ENCODE measurements at regions not wholly inside any gene's neighbourhood (a gene's known extent, or its start where the extent isn't known, plus 50 kb on each side); places are given as distances from the start of the nearest gene placed in this dataset.
"Not testable (repeated sequence)": the region's sequence is repeated elsewhere in the genome, so short reads cannot be mapped to it uniquely, and the experiment has no call there.

DNA sequence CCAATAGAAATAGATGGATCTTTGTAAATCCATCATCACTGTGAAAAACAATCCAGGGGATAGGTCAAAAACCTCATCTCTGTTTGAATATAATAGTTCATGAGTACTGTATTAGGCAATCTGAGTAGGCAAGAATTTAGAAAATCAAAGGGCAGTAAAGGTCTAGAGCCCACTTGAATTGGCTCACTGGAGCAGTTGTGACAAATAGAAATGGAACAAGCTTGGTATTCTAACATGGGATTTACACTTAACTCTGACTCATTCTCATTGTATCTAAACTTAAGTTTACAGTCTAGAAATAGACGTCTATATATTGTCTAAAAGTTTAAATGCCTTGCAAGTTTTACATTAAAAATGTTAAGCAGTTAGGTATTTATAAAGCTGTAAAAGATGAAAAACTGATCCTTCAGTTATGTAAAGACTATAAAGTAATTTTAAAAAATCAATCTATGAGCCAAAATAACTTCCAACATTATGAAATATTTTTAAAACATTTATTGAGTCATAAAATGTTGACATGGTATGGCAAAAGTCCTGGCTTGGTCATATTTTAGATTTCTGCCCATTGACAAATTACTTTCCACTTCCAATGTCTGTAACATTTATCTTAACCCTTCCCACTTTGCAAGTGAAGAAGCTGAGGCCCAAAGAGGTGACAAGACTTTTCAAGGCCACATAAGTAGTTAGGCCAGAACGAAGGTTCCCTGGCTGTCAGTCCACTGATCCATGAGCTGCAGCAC, 203.7 kb upstream of the NREP start:
- H3K27me3 ChIP-seq (ENCODE audit: control insufficient read depth in 2 of 2, insufficient read depth in 1 of 2, low read length in 1 of 2), result no peaks in the 10 kb centered on the region
- 97% methylated on average over 2 of the region's 2 CpGs for WGBS
- no peak overlapping the region for H3K27ac ChIP-seq (ENCODE audit: low read depth in 1 of 2, low read length in 1 of 2)

DNA sequence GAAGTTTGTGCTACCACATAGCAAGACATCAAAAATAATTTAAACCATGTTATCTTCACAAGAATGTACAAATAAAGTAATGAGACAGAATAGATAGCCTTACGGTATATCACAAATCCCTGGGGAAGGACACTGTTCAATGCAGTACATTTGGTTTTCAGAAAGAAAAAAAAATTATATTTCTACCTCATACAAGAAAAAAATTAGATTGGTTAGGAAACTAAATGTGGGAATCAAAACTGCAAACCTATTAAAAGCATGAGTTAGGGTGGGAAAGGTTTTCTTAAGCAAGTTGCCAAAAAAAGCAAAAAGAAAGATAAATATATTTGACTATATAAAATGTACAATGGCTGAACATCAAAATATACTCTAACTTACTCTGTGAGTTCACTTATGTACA, 201.9 kb upstream of the NREP start:
- WGBS, result 98% methylated on average over 1 of the region's 1 CpG
- H3K4me3 ChIP-seq (ENCODE audit: low read length in 2 of 2), result no peak overlapping the region
- peaks cover 0 to 6% of the 10 kb centered on the region in 2 donors for H3K9me3 ChIP-seq (ENCODE audit: control insufficient read depth in 2 of 2, insufficient read depth in 1 of 2, low read length in 1 of 2)
- H3K36me3 ChIP-seq (ENCODE audit: control insufficient read depth in 2 of 2, insufficient read depth in 2 of 2, low read length in 1 of 2), result no peaks in the 10 kb centered on the region
- H3K4me1 ChIP-seq (ENCODE audit: control insufficient read depth in 2 of 2, insufficient read depth in 2 of 2, low read length in 2 of 2), result no peaks in the 10 kb centered on the region
- H3K27me3 ChIP-seq (ENCODE audit: control insufficient read depth in 2 of 2, insufficient read depth in 1 of 2, low read length in 1 of 2), result no peaks in the 10 kb centered on the region
- DNase-seq (ENCODE audit: low read depth in 6 of 9, low spot score in 9 of 9), result no peak
- H3K27ac ChIP-seq (ENCODE audit: low read depth in 1 of 2, low read length in 1 of 2), result no peak overlapping the region

More for the DNA sequence above, 203.7 kb upstream of the NREP start:
- no peak for DNase-seq (ENCODE audit: low read depth in 6 of 9, low spot score in 9 of 9)
- no peak overlapping the region for H3K4me3 ChIP-seq (ENCODE audit: low read length in 2 of 2)
- peaks cover 0 to 6% of the 10 kb centered on the region in 2 donors for H3K9me3 ChIP-seq (ENCODE audit: control insufficient read depth in 2 of 2, insufficient read depth in 1 of 2, low read length in 1 of 2)
- H3K36me3 ChIP-seq (ENCODE audit: control insufficient read depth in 2 of 2, insufficient read depth in 2 of 2, low read length in 1 of 2), result no peaks in the 10 kb centered on the region
- no peaks in the 10 kb centered on the region for H3K4me1 ChIP-seq (ENCODE audit: control insufficient read depth in 2 of 2, insufficient read depth in 2 of 2, low read length in 2 of 2)

DNA sequence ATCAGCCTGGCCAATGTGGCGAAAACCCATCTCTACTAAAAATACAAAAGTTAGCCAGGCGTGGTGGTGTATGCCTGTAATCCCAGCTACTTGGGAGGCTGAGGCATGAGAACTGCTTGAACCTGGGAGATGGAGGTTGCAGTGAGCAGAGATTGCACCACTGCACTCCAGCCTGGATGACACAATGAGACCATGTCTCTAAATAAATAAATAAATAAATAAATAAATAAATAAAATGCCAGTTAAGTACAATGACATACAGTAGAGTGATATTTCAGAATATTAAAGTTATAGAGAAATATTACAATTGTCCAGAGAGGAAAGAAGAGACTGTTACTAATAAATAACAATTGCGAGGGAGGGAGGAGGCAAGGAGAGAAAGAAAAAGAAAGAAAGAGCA, 199.8 kb upstream of the NREP start:
- H3K4me1 ChIP-seq (ENCODE audit: control insufficient read depth in 2 of 2, insufficient read depth in 2 of 2, low read length in 2 of 2); H3K9me3 ChIP-seq (ENCODE audit: control insufficient read depth in 2 of 2, insufficient read depth in 1 of 2, low read length in 1 of 2); H3K27ac ChIP-seq (ENCODE audit: low read depth in 1 of 2, low read length in 1 of 2); H3K27me3 ChIP-seq (ENCODE audit: control insufficient read depth in 2 of 2, insufficient read depth in 1 of 2, low read length in 1 of 2); H3K36me3 ChIP-seq (ENCODE audit: control insufficient read depth in 2 of 2, insufficient read depth in 2 of 2, low read length in 1 of 2); DNase-seq (ENCODE audit: low read depth in 6 of 9, low spot score in 9 of 9); H3K4me3 ChIP-seq (ENCODE audit: low read length in 2 of 2): not testable (repeated sequence)
- 99% methylated on average over 3 of the region's 3 CpGs for WGBS

DNA sequence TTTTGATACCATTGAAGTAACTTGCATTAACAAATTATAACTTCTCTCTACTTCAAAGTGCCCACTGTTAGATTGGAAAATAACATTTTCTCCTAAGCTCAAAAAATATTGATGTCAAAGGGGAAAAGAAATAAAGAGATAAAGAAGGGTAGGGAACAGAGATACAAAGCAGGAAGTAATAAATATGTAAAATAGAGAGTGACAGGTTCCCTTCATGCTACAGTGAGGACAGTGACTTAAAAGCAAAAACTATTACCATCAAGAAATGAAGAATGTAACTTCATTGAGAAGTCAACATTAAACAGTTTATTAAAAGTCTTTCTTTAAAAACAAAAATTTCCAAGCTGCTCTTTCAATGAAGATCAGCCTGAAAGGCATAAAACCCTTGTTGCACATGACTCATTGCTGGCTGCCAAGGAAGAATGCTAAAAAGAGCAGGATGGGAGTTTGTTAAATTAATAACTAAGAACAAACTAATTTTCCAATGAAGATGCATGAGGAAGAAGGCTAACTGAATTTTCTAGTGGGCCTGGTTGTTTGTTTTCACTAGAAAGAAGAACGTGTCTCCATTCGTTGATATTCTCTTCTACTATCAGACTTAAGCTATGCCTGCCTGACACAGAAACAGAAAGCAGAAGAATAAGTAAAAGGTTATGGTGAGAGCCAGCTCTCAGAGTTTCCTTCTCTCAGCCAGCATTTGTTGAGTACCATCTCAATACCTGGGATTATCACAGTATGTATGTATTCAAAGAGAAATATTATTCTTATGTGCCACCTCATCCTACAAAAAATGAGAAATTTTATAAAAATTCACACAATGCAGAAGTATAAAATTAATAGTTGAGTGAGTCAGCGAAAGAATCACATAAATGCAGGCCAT, 197.8 kb upstream of the NREP start:
- Histone ChIP-seq H3K27ac (ENCODE audit: low read depth in 1 of 2, low read length in 1 of 2) (no peak overlapping the region), H3K36me3 (ENCODE audit: control insufficient read depth in 2 of 2, insufficient read depth in 2 of 2, low read length in 1 of 2) (no peaks in the 10 kb centered on the region), H3K9me3 (ENCODE audit: control insufficient read depth in 2 of 2, insufficient read depth in 1 of 2, low read length in 1 of 2) (no peaks in the 10 kb centered on the region), H3K27me3 (ENCODE audit: control insufficient read depth in 2 of 2, insufficient read depth in 1 of 2, low read length in 1 of 2) (no peaks in the 10 kb centered on the region), H3K4me1 (ENCODE audit: control insufficient read depth in 2 of 2, insufficient read depth in 2 of 2, low read length in 2 of 2) (no peaks in the 10 kb centered on the region), H3K4me3 (ENCODE audit: low read length in 2 of 2) (no peak overlapping the region)
- DNase-seq (ENCODE audit: low read depth in 6 of 9, low spot score in 9 of 9), result no peak
- WGBS, result 93% methylated on average over 3 of the region's 3 CpGs

DNA sequence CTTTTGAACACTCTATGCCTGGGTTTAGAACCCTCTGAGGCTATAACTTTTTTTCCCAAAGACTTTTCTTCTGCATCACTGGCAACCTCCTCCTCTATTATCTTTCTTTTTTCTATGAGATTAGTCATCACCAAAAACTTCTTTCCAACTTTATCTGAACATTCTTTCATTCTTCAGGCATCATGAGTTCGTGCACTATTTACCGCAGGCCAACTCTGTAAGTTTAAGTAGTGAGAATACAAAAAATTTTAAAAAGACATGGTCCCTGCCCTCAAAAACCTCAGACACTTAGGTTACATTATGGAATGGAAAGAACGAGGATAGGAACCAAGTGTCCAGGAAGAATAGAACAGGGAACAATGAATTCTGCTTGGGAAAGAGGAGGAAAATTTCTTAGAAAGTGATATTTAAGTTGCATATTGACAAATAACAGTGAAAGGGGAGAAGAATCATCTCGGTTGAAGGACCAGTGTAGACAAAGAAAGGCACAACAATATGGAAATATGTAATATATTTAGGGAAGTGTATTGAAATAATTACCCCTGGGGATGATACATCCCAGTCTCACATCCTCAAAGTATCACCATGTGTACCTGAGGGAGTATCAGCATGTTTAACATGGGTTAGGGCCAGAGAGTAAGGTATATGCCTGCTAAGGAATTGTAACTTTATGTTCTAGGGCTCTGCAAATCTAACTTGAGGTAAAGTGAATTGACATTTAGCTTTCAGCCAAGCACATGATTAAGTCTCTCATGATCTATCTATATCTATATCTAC, 196.5 kb upstream of the NREP start:
- H3K27ac ChIP-seq (ENCODE audit: low read depth in 1 of 2, low read length in 1 of 2), result no peak overlapping the region
- no peaks in the 10 kb centered on the region for H3K9me3 ChIP-seq (ENCODE audit: control insufficient read depth in 2 of 2, insufficient read depth in 1 of 2, low read length in 1 of 2)
- DNase-seq (ENCODE audit: low read depth in 6 of 9, low spot score in 9 of 9), result no peak
- no peak overlapping the region for H3K4me3 ChIP-seq (ENCODE audit: low read length in 2 of 2)
- no peaks in the 10 kb centered on the region for H3K27me3 ChIP-seq (ENCODE audit: control insufficient read depth in 2 of 2, insufficient read depth in 1 of 2, low read length in 1 of 2)
- 94% methylated on average over 4 of the region's 4 CpGs for WGBS
- no peaks in the 10 kb centered on the region for H3K4me1 ChIP-seq (ENCODE audit: control insufficient read depth in 2 of 2, insufficient read depth in 2 of 2, low read length in 2 of 2)
- H3K36me3 ChIP-seq (ENCODE audit: control insufficient read depth in 2 of 2, insufficient read depth in 2 of 2, low read length in 1 of 2), result no peaks in the 10 kb centered on the region

DNA sequence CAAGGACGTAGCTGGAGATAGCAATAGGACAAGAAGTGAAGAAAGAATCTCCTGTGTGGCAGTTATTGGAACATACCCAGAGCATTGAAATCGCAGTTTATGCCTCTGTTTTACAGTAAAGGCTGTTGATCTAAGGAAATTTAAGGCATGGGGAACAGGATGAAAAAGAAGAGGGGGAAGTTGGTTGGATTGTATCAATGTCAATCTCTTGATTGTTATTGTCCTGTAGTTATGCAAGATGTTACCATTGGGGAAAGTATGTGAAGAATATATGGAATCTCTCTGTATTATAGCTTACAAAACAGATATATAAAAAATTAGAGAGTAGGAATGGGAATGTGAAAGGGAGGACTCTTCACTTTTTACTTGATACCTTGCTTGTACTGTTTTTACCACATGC, 195.6 kb upstream of the NREP start:
- Histone ChIP-seq H3K27ac (ENCODE audit: low read depth in 1 of 2, low read length in 1 of 2) (no peak overlapping the region), H3K9me3 (ENCODE audit: control insufficient read depth in 2 of 2, insufficient read depth in 1 of 2, low read length in 1 of 2) (no peaks in the 10 kb centered on the region), H3K4me3 (ENCODE audit: low read length in 2 of 2) (no peak overlapping the region), H3K36me3 (ENCODE audit: control insufficient read depth in 2 of 2, insufficient read depth in 2 of 2, low read length in 1 of 2) (no peaks in the 10 kb centered on the region), H3K4me1 (ENCODE audit: control insufficient read depth in 2 of 2, insufficient read depth in 2 of 2, low read length in 2 of 2) (no peaks in the 10 kb centered on the region), H3K27me3 (ENCODE audit: control insufficient read depth in 2 of 2, insufficient read depth in 1 of 2, low read length in 1 of 2) (no peaks in the 10 kb centered on the region)
- DNase-seq (ENCODE audit: low read depth in 6 of 9, low spot score in 9 of 9), result no peak
- WGBS, result 94% methylated on average over 2 of the region's 2 CpGs

DNA sequence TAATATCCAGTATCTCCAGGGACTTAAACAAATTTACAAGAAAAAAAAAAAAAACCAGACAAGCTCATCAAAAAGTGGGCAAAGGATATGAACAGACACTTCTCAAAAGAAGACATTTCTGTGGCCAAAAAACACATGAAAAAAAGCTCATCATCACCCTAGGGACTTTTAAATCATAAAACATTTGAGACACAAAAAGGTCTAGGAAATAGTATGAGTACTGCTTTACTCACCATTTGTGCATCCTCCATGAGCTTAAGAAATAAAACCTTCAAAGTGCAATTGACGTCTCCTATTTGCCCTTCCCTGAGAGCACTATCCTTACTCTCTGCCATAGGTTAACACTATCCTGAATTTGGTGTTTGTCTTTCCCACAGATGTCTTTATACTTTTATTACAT, 193.7 kb upstream of the NREP start:
- DNase-seq (ENCODE audit: low read depth in 6 of 9, low spot score in 9 of 9), result no peak
- no peaks in the 10 kb centered on the region for H3K27me3 ChIP-seq (ENCODE audit: control insufficient read depth in 2 of 2, insufficient read depth in 1 of 2, low read length in 1 of 2)
- 97% methylated on average over 1 of the region's 1 CpG for WGBS
- H3K9me3 ChIP-seq (ENCODE audit: control insufficient read depth in 2 of 2, insufficient read depth in 1 of 2, low read length in 1 of 2), result no peaks in the 10 kb centered on the region
- no peak overlapping the region for H3K4me3 ChIP-seq (ENCODE audit: low read length in 2 of 2)
- no peaks in the 10 kb centered on the region for H3K4me1 ChIP-seq (ENCODE audit: control insufficient read depth in 2 of 2, insufficient read depth in 2 of 2, low read length in 2 of 2)
- no peak overlapping the region for H3K27ac ChIP-seq (ENCODE audit: low read depth in 1 of 2, low read length in 1 of 2)
- no peaks in the 10 kb centered on the region for H3K36me3 ChIP-seq (ENCODE audit: control insufficient read depth in 2 of 2, insufficient read depth in 2 of 2, low read length in 1 of 2)

DNA sequence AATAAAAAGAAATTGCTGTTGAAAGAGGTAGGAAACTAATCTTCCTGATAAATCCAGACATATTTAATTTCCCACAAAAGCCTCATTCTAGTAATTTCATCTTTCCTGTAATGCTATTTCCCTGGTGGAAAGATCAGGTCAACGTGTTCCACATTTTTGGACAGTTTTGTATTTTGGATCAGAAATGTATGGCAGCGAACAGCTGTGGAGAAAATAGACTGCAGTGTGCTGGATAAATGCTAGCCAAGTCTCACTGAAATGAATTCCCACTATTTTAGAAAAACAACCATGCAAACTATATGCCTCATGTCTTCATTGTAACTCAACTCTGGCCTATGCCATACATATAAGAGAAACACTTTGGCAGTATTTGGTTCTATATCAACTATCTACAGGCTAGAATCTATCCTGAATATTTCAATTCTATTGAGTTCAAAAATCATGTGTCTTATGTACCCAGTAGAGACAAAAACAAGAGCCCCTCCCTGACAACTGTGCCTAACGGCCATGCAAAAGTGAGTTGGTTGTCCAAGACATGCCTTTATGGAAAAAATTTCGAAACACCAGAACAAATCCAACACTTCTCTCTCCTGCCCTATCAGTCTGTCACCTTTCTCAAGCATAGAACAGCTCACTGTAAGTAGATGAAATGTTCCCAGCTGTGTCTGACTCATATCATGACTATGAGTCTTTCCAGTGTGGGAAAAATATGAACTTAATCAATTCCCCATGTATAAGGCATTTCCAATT, 191.3 kb upstream of the NREP start:
- no peaks in the 10 kb centered on the region for H3K9me3 ChIP-seq (ENCODE audit: control insufficient read depth in 2 of 2, insufficient read depth in 1 of 2, low read length in 1 of 2)
- H3K27ac ChIP-seq (ENCODE audit: low read depth in 1 of 2, low read length in 1 of 2), result no peak overlapping the region
- H3K27me3 ChIP-seq (ENCODE audit: control insufficient read depth in 2 of 2, insufficient read depth in 1 of 2, low read length in 1 of 2), result no peaks in the 10 kb centered on the region
- no peaks in the 10 kb centered on the region for H3K4me1 ChIP-seq (ENCODE audit: control insufficient read depth in 2 of 2, insufficient read depth in 2 of 2, low read length in 2 of 2)
- 95% methylated on average over 4 of the region's 4 CpGs for WGBS
- no peak for DNase-seq (ENCODE audit: low read depth in 6 of 9, low spot score in 9 of 9)
- no peak overlapping the region for H3K4me3 ChIP-seq (ENCODE audit: low read length in 2 of 2)
- no peaks in the 10 kb centered on the region for H3K36me3 ChIP-seq (ENCODE audit: control insufficient read depth in 2 of 2, insufficient read depth in 2 of 2, low read length in 1 of 2)
